DMS53 treated with DMSO at 0.1 percent for 48 hours (cell line): ENCODE measurements at regions not wholly inside any gene's neighbourhood (a gene's known extent, or its start where the extent isn't known, plus 50 kb on each side); places are given as distances from the start of the nearest gene placed in this dataset.
A peak's percentile ranks its signal among the peaks of the same experiment; 100 is the strongest.

ENCODE experiments used
- DNase-seq: peaks from one replicate; lab custom pipeline; 2025; ENCODE audit not compliant: unreplicated experiment; lab: John Stamatoyannopoulos, UW

- DNase-seq: no peak
These were observed 263.3 kb downstream of the PTEN start for GRCh38 chr10:88126699-88127098.

- DNase-seq: no peak
These were observed 263.8 kb downstream of the PTEN start for GRCh38 chr10:88127269-88127668.

- no peak for DNase-seq
These were observed 264.3 kb downstream of the PTEN start for GRCh38 chr10:88127766-88128165.

GRCh38 chr10:88129013-88129412, 265.6 kb downstream of the PTEN start:
- no peak for DNase-seq

GRCh38 chr10:88130912-88131311, 267.5 kb downstream of the PTEN start:
- DNase-seq: no peak

GRCh38 chr10:88131511-88132139, 268.2 kb downstream of the PTEN start:
- no peak for DNase-seq

- DNase-seq: no peak
These were observed 273.3 kb downstream of the PTEN start for GRCh38 chr10:88136712-88137111.

GRCh38 chr10:88138319-88138848, 275.0 kb downstream of the PTEN start:
- no peak for DNase-seq

GRCh38 chr10:88147000-88147798, 283.8 kb downstream of the PTEN start:
- DNase-seq: no peak

- no peak for DNase-seq
These were observed 286.5 kb downstream of the PTEN start for GRCh38 chr10:88149906-88150305.

- no peak for DNase-seq
These were observed 286.9 kb downstream of the PTEN start for GRCh38 chr10:88150339-88150738.

GRCh38 chr10:88152728-88153133, 289.3 kb downstream of the PTEN start:
- DNase-seq: peak; percentile 62

- DNase-seq: peak; percentile 17
These were observed 291.3 kb downstream of the PTEN start for GRCh38 chr10:88154596-88155250.

GRCh38 chr10:88156341-88156740, 292.9 kb downstream of the PTEN start:
- no peak for DNase-seq

- peak; percentile 10 for DNase-seq
These were observed 294.6 kb downstream of the PTEN start for GRCh38 chr10:88157981-88158465.

- no peak for DNase-seq
These were observed 295.2 kb downstream of the PTEN start for GRCh38 chr10:88158526-88159122.

GRCh38 chr10:88159127-88159829, 295.9 kb downstream of the PTEN start:
- no peak for DNase-seq

- DNase-seq: no peak
These were observed 297.6 kb downstream of the PTEN start for GRCh38 chr10:88161070-88161469.

- no peak for DNase-seq
These were observed 298.3 kb downstream of the PTEN start for GRCh38 chr10:88161756-88162155.

- no peak for DNase-seq
These were observed 299.4 kb downstream of the PTEN start for GRCh38 chr10:88162852-88163251.

GRCh38 chr10:88163572-88163971, 300.1 kb downstream of the PTEN start:
- DNase-seq: no peak
